Cardiac muscle cell (in vitro differentiated cells and primary cell): ENCODE measurements at regions not wholly inside any gene's neighbourhood (a gene's known extent, or its start where the extent isn't known, plus 50 kb on each side); places are given as distances from the start of the nearest gene placed in this dataset.
"Not testable (repeated sequence)": the region's sequence is repeated elsewhere in the genome, so short reads cannot be mapped to it uniquely, and the experiment has no call there.

ENCODE experiments used
- DNase-seq, 2 donors: peaks; one replicate each; pipeline versions ENCODE4 v3.0.0 to v3.0.0-alpha.2; 2010 to 2017; ENCODE audit warnings: low read depth in 1 of 2, low spot score in 1 of 2
- H3K27ac ChIP-seq: fragments of 200-600 bp; sonication (generic); 2 replicates; pipeline ENCODE4 v1.5.1; 2016
- H3K27me3 ChIP-seq: fragments of 200-600 bp; sonication (generic); 2 replicates; pipeline ENCODE4 v1.6.0; 2016; ENCODE audit warnings: control low read depth
- H3K36me3 ChIP-seq: fragments of 200-600 bp; sonication (generic); 2 replicates; pipeline ENCODE4 v1.5.1; 2016; ENCODE audit warnings: control low read depth
- H3K4me1 ChIP-seq: fragments of 200-600 bp; sonication (generic); 2 replicates; pipeline ENCODE4 v1.8.1; 2017; ENCODE audit warnings: low read depth, mild to moderate bottlenecking, mixed run types
- H3K4me3 ChIP-seq: fragments of 200-600 bp; sonication (generic); 2 replicates; pipeline ENCODE4 v1.5.1; 2016; ENCODE audit warnings: mild to moderate bottlenecking
- H3K9me3 ChIP-seq: fragments of 200-600 bp; sonication (generic); 2 replicates; pipeline ENCODE4 v1.5.1; 2017; ENCODE audit warnings: low read depth, mild to moderate bottlenecking, control low read depth
- CTCF ChIP-seq: IDR thresholded peaks from 2 replicates; pipeline ENCODE4 v1.5.1; 2012; ENCODE audit warnings: low read depth, mild to moderate bottlenecking, low read length

GRCh38 chr4:75340561-75340960 is 173.6 kb downstream of the RCHY1 start:
- Histone ChIP-seq H3K36me3 (no peaks in the 10 kb centered on the region), H3K4me1 (no peaks in the 10 kb centered on the region), H3K9me3 (no peaks in the 10 kb centered on the region), H3K27ac (no peak overlapping the region), H3K4me3 (no peak overlapping the region), H3K27me3 (no peaks in the 10 kb centered on the region)
- no peak for TF ChIP-seq CTCF
- DNase-seq: no peak

- TF ChIP-seq CTCF: no peak
- Histone ChIP-seq H3K4me3 (no peak overlapping the region), H3K9me3 (no peaks in the 10 kb centered on the region), H3K4me1 (no peaks in the 10 kb centered on the region), H3K27ac (no peak overlapping the region), H3K36me3 (no peaks in the 10 kb centered on the region), H3K27me3 (no peaks in the 10 kb centered on the region)
- no peak for DNase-seq
Observed at GRCh38 chr4:75338352-75338880, 175.8 kb downstream of the RCHY1 start.

- no peak overlapping the region for H3K27ac ChIP-seq
- no peaks in the 10 kb centered on the region for H3K36me3 ChIP-seq
- H3K9me3 ChIP-seq: no peaks in the 10 kb centered on the region
- no peak overlapping the region for H3K4me3 ChIP-seq
- H3K27me3 ChIP-seq: no peaks in the 10 kb centered on the region
- TF ChIP-seq CTCF: no peak
- H3K4me1 ChIP-seq: no peaks in the 10 kb centered on the region
- DNase-seq: no peak
Observed at GRCh38 chr4:75327804-75328512, 186.2 kb downstream of the RCHY1 start.

GRCh38 chr4:75325318-75325979 is 188.8 kb downstream of the RCHY1 start:
- H3K27ac ChIP-seq: no peak overlapping the region
- DNase-seq: no peak
- no peak for TF ChIP-seq CTCF

GRCh38 chr4:75321484-75321883 is 192.7 kb downstream of the RCHY1 start:
- no peak for DNase-seq
- no peak overlapping the region for H3K4me3 ChIP-seq
- no peaks in the 10 kb centered on the region for H3K4me1 ChIP-seq
- no peak overlapping the region for H3K27ac ChIP-seq
- no peaks in the 10 kb centered on the region for H3K36me3 ChIP-seq
- TF ChIP-seq CTCF: no peak
- no peaks in the 10 kb centered on the region for H3K9me3 ChIP-seq
- no peaks in the 10 kb centered on the region for H3K27me3 ChIP-seq

More at GRCh38 chr4:75325318-75325979, 188.8 kb downstream of the RCHY1 start:
- no peaks in the 10 kb centered on the region for H3K9me3 ChIP-seq
- no peak overlapping the region for H3K4me3 ChIP-seq
- H3K4me1 ChIP-seq: no peaks in the 10 kb centered on the region
- H3K36me3 ChIP-seq: no peaks in the 10 kb centered on the region
- H3K27me3 ChIP-seq: no peaks in the 10 kb centered on the region

GRCh38 chr4:75317641-75318040 is 196.6 kb downstream of the RCHY1 start:
- H3K4me1 ChIP-seq, H3K4me3 ChIP-seq, H3K27ac ChIP-seq, H3K36me3 ChIP-seq, H3K27me3 ChIP-seq, H3K9me3 ChIP-seq, DNase-seq: not testable (repeated sequence)
